ENCODE measurements at regions not wholly inside any gene's neighbourhood (a gene's known extent, or its start where the extent isn't known, plus 50 kb on each side); places are given as distances from the start of the nearest gene placed in this dataset.

- Mint-ChIP-seq H3K4me1 (peaks cover 2% of the 10 kb centered on the region), H3K9me3 (peaks cover 9% of the 10 kb centered on the region), H3K27ac (no peak overlapping the region), H3K4me3 (no peak overlapping the region), H3K27me3 (ENCODE audit: low read depth) (no peaks in the 10 kb centered on the region), H3K36me3 (peaks cover 6% of the 10 kb centered on the region; the same call in 1 of the 2 replicates)
- CTCF ChIA-PET: no interaction called here
- POLR2A ChIA-PET: no interaction called here
- ATAC-seq (no peak), DNase-seq (ENCODE audit: low spot score) (no peak)
- TF ChIP-seq ATF3 (CRISPR knock-in tag; conservative IDR thresholded peaks at IDR 0.05): no peak
- TF ChIP-seq ESRRA (CRISPR knock-in tag; IDR thresholded peaks at IDR 0.05; ENCODE audit: borderline replicate concordance): no peak
- TF ChIP-seq, protein P1, sequence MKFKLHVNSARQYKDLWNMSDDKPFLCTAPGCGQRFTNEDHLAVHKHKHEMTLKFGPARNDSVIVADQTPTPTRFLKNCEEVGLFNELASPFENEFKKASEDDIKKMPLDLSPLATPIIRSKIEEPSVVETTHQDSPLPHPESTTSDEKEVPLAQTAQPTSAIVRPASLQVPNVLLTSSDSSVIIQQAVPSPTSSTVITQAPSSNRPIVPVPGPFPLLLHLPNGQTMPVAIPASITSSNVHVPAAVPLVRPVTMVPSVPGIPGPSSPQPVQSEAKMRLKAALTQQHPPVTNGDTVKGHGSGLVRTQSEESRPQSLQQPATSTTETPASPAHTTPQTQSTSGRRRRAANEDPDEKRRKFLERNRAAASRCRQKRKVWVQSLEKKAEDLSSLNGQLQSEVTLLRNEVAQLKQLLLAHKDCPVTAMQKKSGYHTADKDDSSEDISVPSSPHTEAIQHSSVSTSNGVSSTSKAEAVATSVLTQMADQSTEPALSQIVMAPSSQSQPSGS (CRISPR knock-in tag; IDR thresholded peaks at IDR 0.05; ENCODE audit: borderline replicate concordance, low read depth): no peak
- TF ChIP-seq, protein P2, sequence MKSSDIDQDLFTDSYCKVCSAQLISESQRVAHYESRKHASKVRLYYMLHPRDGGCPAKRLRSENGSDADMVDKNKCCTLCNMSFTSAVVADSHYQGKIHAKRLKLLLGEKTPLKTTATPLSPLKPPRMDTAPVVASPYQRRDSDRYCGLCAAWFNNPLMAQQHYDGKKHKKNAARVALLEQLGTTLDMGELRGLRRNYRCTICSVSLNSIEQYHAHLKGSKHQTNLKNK (CRISPR knock-in tag; IDR thresholded peaks at IDR 0.05): no peak
- TF ChIP-seq TEAD4 (CRISPR knock-in tag; IDR thresholded peaks at IDR 0.05): no peak
- no peak for TF ChIP-seq JAZF1 (CRISPR knock-in tag; IDR thresholded peaks at IDR 0.05)
- TF ChIP-seq MYBL2 (CRISPR knock-in tag; IDR thresholded peaks at IDR 0.05): no peak
- TF ChIP-seq IRF2 (CRISPR knock-in tag; IDR thresholded peaks at IDR 0.05; ENCODE audit: borderline replicate concordance, low read depth): no peak
- TF ChIP-seq ATF6 (CRISPR knock-in tag; IDR thresholded peaks at IDR 0.05): no peak
- no peak for TF ChIP-seq STAT6 (CRISPR knock-in tag; conservative IDR thresholded peaks at IDR 0.05; ENCODE audit: low read depth)
- TF ChIP-seq ZNF317 (CRISPR knock-in tag; IDR thresholded peaks at IDR 0.05; ENCODE audit: borderline replicate concordance, low read depth): no peak
- TF ChIP-seq PRRX2 (CRISPR knock-in tag; IDR thresholded peaks at IDR 0.05): no peak
- no peak for TF ChIP-seq ETV6 (CRISPR knock-in tag; IDR thresholded peaks at IDR 0.05)
- no peak for TF ChIP-seq NR2C2 (CRISPR knock-in tag; IDR thresholded peaks at IDR 0.05)
- no peak for TF ChIP-seq CBFB (CRISPR knock-in tag; IDR thresholded peaks at IDR 0.05; ENCODE audit: low read depth)
- TF ChIP-seq TCF7 (CRISPR knock-in tag; IDR thresholded peaks at IDR 0.05; ENCODE audit: low read depth): no peak
Measured at GRCh38 chr5:155783246-155783645, 543.7 kb upstream of the SGCD start.

- CTCF ChIA-PET: no interaction called here
- no peak overlapping the region for H3K4me3 Mint-ChIP-seq
- H3K9me3 Mint-ChIP-seq: peaks cover 9% of the 10 kb centered on the region
- H3K4me1 Mint-ChIP-seq: peaks cover 2% of the 10 kb centered on the region; the same call in 1 of the 2 replicates
- ATAC-seq (no peak), DNase-seq (ENCODE audit: low spot score) (no peak)
- no peaks in the 10 kb centered on the region for H3K27me3 Mint-ChIP-seq (ENCODE audit: low read depth)
- no peak overlapping the region for H3K27ac Mint-ChIP-seq
- H3K36me3 Mint-ChIP-seq: peaks cover 6% of the 10 kb centered on the region; the same call in 1 of the 2 replicates
- POLR2A ChIA-PET: no interaction called here
- TF ChIP-seq ZNF423 (CRISPR knock-in tag; IDR thresholded peaks at IDR 0.05) (no peak), ZNF671 (CRISPR knock-in tag; IDR thresholded peaks at IDR 0.05) (no peak), NFYB (CRISPR knock-in tag; conservative IDR thresholded peaks at IDR 0.05; ENCODE audit: low read depth) (no peak), IRF1 (CRISPR knock-in tag; IDR thresholded peaks at IDR 0.05) (no peak), MXD4 (CRISPR knock-in tag; IDR thresholded peaks at IDR 0.05; ENCODE audit: borderline replicate concordance) (no peak), TEAD1 (CRISPR knock-in tag; IDR thresholded peaks at IDR 0.05) (no peak), NR3C1 (CRISPR knock-in tag; conservative IDR thresholded peaks at IDR 0.05; ENCODE audit: low read depth) (no peak), JAZF1 (CRISPR knock-in tag; IDR thresholded peaks at IDR 0.05) (no peak), FOXP1 (CRISPR knock-in tag; IDR thresholded peaks at IDR 0.05; ENCODE audit: borderline replicate concordance) (no peak), ZBTB43 (CRISPR knock-in tag; IDR thresholded peaks at IDR 0.05) (no peak), ETV6 (CRISPR knock-in tag; IDR thresholded peaks at IDR 0.05) (no peak), CREB1 (CRISPR knock-in tag; IDR thresholded peaks at IDR 0.05) (no peak), ZNF317 (CRISPR knock-in tag; IDR thresholded peaks at IDR 0.05; ENCODE audit: borderline replicate concordance, low read depth) (no peak)
- TF ChIP-seq, protein P3, sequence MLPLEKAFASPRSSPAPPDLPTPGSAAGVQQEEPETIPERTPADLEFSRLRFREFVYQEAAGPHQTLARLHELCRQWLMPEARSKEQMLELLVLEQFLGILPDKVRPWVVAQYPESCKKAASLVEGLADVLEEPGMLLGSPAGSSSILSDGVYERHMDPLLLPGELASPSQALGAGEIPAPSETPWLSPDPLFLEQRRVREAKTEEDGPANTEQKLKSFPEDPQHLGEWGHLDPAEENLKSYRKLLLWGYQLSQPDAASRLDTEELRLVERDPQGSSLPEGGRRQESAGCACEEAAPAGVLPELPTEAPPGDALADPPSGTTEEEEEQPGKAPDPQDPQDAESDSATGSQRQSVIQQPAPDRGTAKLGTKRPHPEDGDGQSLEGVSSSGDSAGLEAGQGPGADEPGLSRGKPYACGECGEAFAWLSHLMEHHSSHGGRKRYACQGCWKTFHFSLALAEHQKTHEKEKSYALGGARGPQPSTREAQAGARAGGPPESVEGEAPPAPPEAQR (CRISPR knock-in tag; IDR thresholded peaks at IDR 0.05): no peak
Measured at GRCh38 chr5:155783791-155784190, 543.2 kb upstream of the SGCD start.
